ENCODE measurements at regions not wholly inside any gene's neighbourhood (a gene's known extent, or its start where the extent isn't known, plus 50 kb on each side); places are given as distances from the start of the nearest gene placed in this dataset.

- no peak overlapping the region for H3K4me3 ChIP-seq (ENCODE audit: insufficient read depth, low read depth, low read length)
- no peaks in the 10 kb centered on the region for H3K27me3 ChIP-seq (ENCODE audit: control insufficient read depth, insufficient read depth, low read length)
- H3K36me3 ChIP-seq (replicated peaks; ENCODE audit: control insufficient read depth, insufficient read depth, low read length): no peaks in the 10 kb centered on the region
- DNase-seq: no peak
Measured at GRCh38 chr4:60250657-60251056, 949.5 kb upstream of the ADGRL3 start.

GRCh38 chr4:60259781-60260180 is 940.3 kb upstream of the ADGRL3 start:
- no peaks in the 10 kb centered on the region for H3K36me3 ChIP-seq (replicated peaks; ENCODE audit: control insufficient read depth, insufficient read depth, low read length)
- no peak for DNase-seq
- no peaks in the 10 kb centered on the region for H3K27me3 ChIP-seq (ENCODE audit: control insufficient read depth, insufficient read depth, low read length)
- no peak overlapping the region for H3K4me3 ChIP-seq (ENCODE audit: insufficient read depth, low read depth, low read length)

- no peaks in the 10 kb centered on the region for H3K27me3 ChIP-seq (ENCODE audit: control insufficient read depth, insufficient read depth, low read length)
- no peak overlapping the region for H3K4me3 ChIP-seq (ENCODE audit: insufficient read depth, low read depth, low read length)
- no peaks in the 10 kb centered on the region for H3K36me3 ChIP-seq (replicated peaks; ENCODE audit: control insufficient read depth, insufficient read depth, low read length)
- no peak for DNase-seq
Measured at GRCh38 chr4:60266505-60266904, 933.6 kb upstream of the ADGRL3 start.

GRCh38 chr4:60296386-60296785 is 903.7 kb upstream of the ADGRL3 start:
- Histone ChIP-seq H3K36me3 (replicated peaks; ENCODE audit: control insufficient read depth, insufficient read depth, low read length) (no peaks in the 10 kb centered on the region), H3K4me3 (ENCODE audit: insufficient read depth, low read depth, low read length) (no peak overlapping the region), H3K27me3 (ENCODE audit: control insufficient read depth, insufficient read depth, low read length) (no peaks in the 10 kb centered on the region)
- no peak for DNase-seq

GRCh38 chr4:60313611-60314178 is 886.4 kb upstream of the ADGRL3 start:
- DNase-seq: no peak
- Histone ChIP-seq H3K4me3 (ENCODE audit: insufficient read depth, low read depth, low read length) (no peak overlapping the region), H3K27me3 (ENCODE audit: control insufficient read depth, insufficient read depth, low read length) (no peaks in the 10 kb centered on the region), H3K36me3 (replicated peaks; ENCODE audit: control insufficient read depth, insufficient read depth, low read length) (no peaks in the 10 kb centered on the region)

DNA sequence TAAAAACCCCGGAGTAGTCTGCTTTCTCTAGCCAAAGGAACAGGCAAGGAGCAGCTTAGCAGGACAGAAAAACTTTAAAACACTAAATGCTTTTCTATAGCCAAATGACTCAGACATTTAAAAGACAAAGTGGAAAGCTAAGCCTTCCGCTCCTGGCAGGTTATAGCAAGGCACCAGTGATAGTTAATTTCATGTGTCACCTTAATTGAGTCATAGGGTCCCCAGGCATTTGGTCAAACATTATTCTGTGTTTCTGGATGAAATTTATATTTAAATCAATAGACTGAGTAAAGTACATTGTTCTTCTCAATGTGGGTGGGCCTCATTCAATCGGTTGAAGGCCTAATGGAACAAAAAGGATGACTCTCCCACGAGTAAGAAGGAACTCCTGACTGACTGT is 885.7 kb upstream of the ADGRL3 start:
- H3K27me3 ChIP-seq (ENCODE audit: control insufficient read depth, insufficient read depth, low read length): no peaks in the 10 kb centered on the region
- no peak overlapping the region for H3K4me3 ChIP-seq (ENCODE audit: insufficient read depth, low read depth, low read length)
- DNase-seq: no peak
- H3K36me3 ChIP-seq (replicated peaks; ENCODE audit: control insufficient read depth, insufficient read depth, low read length): no peaks in the 10 kb centered on the region

- Histone ChIP-seq H3K27me3 (ENCODE audit: control insufficient read depth, insufficient read depth, low read length) (no peaks in the 10 kb centered on the region), H3K4me3 (ENCODE audit: insufficient read depth, low read depth, low read length) (no peak overlapping the region), H3K36me3 (replicated peaks; ENCODE audit: control insufficient read depth, insufficient read depth, low read length) (no peaks in the 10 kb centered on the region)
- no peak for DNase-seq
Measured at GRCh38 chr4:60315586-60315985, 884.5 kb upstream of the ADGRL3 start.

GRCh38 chr4:60326735-60327134 is 873.4 kb upstream of the ADGRL3 start:
- Histone ChIP-seq H3K36me3 (replicated peaks; ENCODE audit: control insufficient read depth, insufficient read depth, low read length) (no peaks in the 10 kb centered on the region), H3K27me3 (ENCODE audit: control insufficient read depth, insufficient read depth, low read length) (no peaks in the 10 kb centered on the region), H3K4me3 (ENCODE audit: insufficient read depth, low read depth, low read length) (no peak overlapping the region)
- no peak for DNase-seq

GRCh38 chr4:60327651-60328050 is 872.5 kb upstream of the ADGRL3 start:
- Histone ChIP-seq H3K4me3 (ENCODE audit: insufficient read depth, low read depth, low read length) (no peak overlapping the region), H3K27me3 (ENCODE audit: control insufficient read depth, insufficient read depth, low read length) (no peaks in the 10 kb centered on the region), H3K36me3 (replicated peaks; ENCODE audit: control insufficient read depth, insufficient read depth, low read length) (no peaks in the 10 kb centered on the region)
- no peak for DNase-seq

DNA sequence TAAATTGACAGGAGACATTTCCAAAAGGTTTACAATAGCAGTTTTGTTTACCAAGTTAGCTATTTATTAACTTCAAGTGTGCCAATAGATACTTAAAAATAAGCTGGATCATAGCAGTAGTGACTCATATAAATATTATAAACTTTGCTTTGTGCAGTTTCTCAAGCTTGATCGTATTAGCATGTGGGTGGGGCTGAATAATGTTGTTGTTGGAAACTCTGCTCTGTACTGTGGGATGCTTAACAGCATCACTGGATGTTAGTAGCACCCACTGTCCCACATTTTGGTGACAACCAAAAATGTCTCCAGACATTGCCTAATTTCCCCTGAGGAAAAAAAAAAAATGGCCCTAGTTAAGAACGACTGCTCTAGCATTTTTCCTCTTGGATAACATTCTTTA is 855.2 kb upstream of the ADGRL3 start:
- DNase-seq: no peak
- H3K36me3 ChIP-seq (replicated peaks; ENCODE audit: control insufficient read depth, insufficient read depth, low read length): no peaks in the 10 kb centered on the region
- no peaks in the 10 kb centered on the region for H3K27me3 ChIP-seq (ENCODE audit: control insufficient read depth, insufficient read depth, low read length)
- no peak overlapping the region for H3K4me3 ChIP-seq (ENCODE audit: insufficient read depth, low read depth, low read length)

- H3K36me3 ChIP-seq (replicated peaks; ENCODE audit: control insufficient read depth, insufficient read depth, low read length): no peaks in the 10 kb centered on the region
- DNase-seq: no peak
- no peak overlapping the region for H3K4me3 ChIP-seq (ENCODE audit: insufficient read depth, low read depth, low read length)
- H3K27me3 ChIP-seq (ENCODE audit: control insufficient read depth, insufficient read depth, low read length): no peaks in the 10 kb centered on the region
Measured at GRCh38 chr4:60345392-60345791, 854.7 kb upstream of the ADGRL3 start.

DNA sequence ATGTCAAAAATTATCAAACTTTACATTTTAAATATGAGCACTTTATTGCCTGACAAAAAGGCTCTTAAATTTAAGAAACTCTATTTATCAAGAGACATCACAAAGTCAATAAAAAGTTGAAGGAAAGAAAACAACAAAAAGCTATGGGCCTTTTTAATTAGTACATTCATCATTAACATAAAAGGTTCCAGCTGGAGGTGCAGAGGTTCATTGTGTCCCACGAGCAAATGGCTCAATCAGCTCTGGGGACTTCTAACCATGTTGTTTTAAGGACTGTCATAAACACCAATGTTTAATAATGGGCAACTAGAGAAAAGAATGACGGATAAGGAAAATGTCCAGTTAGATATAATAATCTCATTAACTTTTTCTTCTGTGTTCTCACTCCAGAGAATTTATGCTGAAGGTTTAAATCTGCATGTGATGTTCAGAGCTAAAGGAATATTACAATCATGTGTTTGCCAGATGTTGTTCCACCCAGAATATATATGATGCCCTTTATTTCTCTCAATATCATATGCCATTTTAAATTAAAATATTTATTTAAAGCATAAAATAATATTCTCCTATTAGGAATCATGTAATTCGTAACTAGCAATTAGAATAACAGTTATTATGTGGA is 840.3 kb upstream of the ADGRL3 start:
- Histone ChIP-seq H3K36me3 (replicated peaks; ENCODE audit: control insufficient read depth, insufficient read depth, low read length) (no peaks in the 10 kb centered on the region), H3K27me3 (ENCODE audit: control insufficient read depth, insufficient read depth, low read length) (no peaks in the 10 kb centered on the region), H3K4me3 (ENCODE audit: insufficient read depth, low read depth, low read length) (no peak overlapping the region)
- no peak for DNase-seq

GRCh38 chr4:60365176-60365575 is 835.0 kb upstream of the ADGRL3 start:
- no peaks in the 10 kb centered on the region for H3K36me3 ChIP-seq (replicated peaks; ENCODE audit: control insufficient read depth, insufficient read depth, low read length)
- H3K4me3 ChIP-seq (ENCODE audit: insufficient read depth, low read depth, low read length): no peak overlapping the region
- no peak for DNase-seq
- H3K27me3 ChIP-seq (ENCODE audit: control insufficient read depth, insufficient read depth, low read length): no peaks in the 10 kb centered on the region

- no peak for DNase-seq
- H3K36me3 ChIP-seq (replicated peaks; ENCODE audit: control insufficient read depth, insufficient read depth, low read length): no peaks in the 10 kb centered on the region
- H3K27me3 ChIP-seq (ENCODE audit: control insufficient read depth, insufficient read depth, low read length): no peaks in the 10 kb centered on the region
- no peak overlapping the region for H3K4me3 ChIP-seq (ENCODE audit: insufficient read depth, low read depth, low read length)
Measured at GRCh38 chr4:60366661-60367060, 833.5 kb upstream of the ADGRL3 start.

DNA sequence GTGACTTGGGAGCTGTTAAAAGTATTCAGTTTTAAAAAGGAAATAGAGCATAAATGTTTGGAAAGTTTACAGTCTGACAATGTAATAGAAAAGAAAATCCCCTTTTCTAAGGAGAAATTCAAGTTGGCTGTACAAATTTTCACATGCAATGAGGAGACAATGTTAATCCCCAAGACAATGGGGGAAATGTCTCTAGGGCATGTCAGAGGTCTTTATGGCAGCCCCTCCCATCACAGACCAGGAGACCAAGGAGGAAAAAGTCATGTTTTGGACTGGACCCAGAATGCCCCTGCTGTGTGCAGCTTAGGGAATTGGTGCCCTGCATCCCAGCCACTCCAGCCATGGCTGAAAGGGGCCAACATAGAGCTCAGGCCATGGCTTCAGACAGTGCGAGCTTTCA is 831.1 kb upstream of the ADGRL3 start:
- Histone ChIP-seq H3K36me3 (replicated peaks; ENCODE audit: control insufficient read depth, insufficient read depth, low read length) (no peaks in the 10 kb centered on the region), H3K4me3 (ENCODE audit: insufficient read depth, low read depth, low read length) (no peak overlapping the region), H3K27me3 (ENCODE audit: control insufficient read depth, insufficient read depth, low read length) (no peaks in the 10 kb centered on the region)
- DNase-seq: no peak

DNA sequence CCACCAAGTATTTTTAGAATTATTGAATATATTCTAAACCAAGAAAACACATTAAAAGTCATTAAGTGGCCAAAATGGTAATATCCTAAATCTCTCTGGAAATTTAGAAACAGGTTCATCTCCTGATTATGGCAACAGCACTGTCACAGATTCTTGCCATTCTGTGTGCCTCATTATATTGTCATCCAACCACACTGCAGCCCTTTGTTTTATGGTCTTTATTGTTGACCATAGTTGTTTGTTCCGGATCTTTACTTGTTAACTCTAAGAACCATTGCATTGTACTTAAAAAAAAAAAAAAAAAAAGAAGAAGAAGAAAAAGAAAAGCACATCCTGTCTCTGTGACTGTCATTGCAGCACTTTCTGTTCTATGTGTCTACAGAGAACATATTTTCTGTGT is 822.1 kb upstream of the ADGRL3 start:
- H3K36me3 ChIP-seq (replicated peaks; ENCODE audit: control insufficient read depth, insufficient read depth, low read length): no peaks in the 10 kb centered on the region
- no peaks in the 10 kb centered on the region for H3K27me3 ChIP-seq (ENCODE audit: control insufficient read depth, insufficient read depth, low read length)
- DNase-seq: no peak
- no peak overlapping the region for H3K4me3 ChIP-seq (ENCODE audit: insufficient read depth, low read depth, low read length)

Data from H7 (cell line).